PC-9 (cell line): ENCODE measurements at regions not wholly inside any gene's neighbourhood (a gene's known extent, or its start where the extent isn't known, plus 50 kb on each side); places are given as distances from the start of the nearest gene placed in this dataset.

Source experiments
- BruUV-seq: library from RNA; stranded (reverse); fragments of 400-500 nt; replicated peaks from 2 replicates; lab custom pipeline; 2021; lab: Mats Ljungman, UMichigan
- CTCF ChIA-PET: fragments of 300-600 bp; sonication (Branson Sonifier 250); formaldehyde crosslinking; loops from one replicate; lab custom pipeline; 2022; ENCODE audit warnings: antibody characterized with exemption; lab: Charles Lee
- POLR2A ChIA-PET: fragments of 300-600 bp; sonication (Branson Sonifier 250); formaldehyde crosslinking; loops from one replicate; lab custom pipeline; 2022; ENCODE audit warnings: antibody characterized with exemption; ENCODE audit not compliant: unreplicated experiment; lab: Charles Lee
- DNase-seq, 2 experiments: peaks; one replicate each; pipeline versions ENCODE4 v3.0.0 to v3.0.0-alpha.2; 2015 to 2022; ENCODE audit warnings: mixed read lengths in 1 of 2
- H2AFZ ChIP-seq: fragments of 200-600 bp; sonication (generic); 2 replicates; pipeline ENCODE4 v1.8.1; 2017; ENCODE audit warnings: antibody characterized with exemption
- H3F3A ChIP-seq: fragments of 200-600 bp; sonication (generic); 2 replicates; pipeline ENCODE4 v1.8.1; 2017; ENCODE audit warnings: antibody characterized with exemption, mild to moderate bottlenecking, low read depth; ENCODE audit not compliant: insufficient read depth
- H3K27ac ChIP-seq: fragments of 200-600 bp; sonication (generic); 2 replicates; pipeline ENCODE4 v1.6.1; 2016; ENCODE audit warnings: mixed run types
- H3K27me3 ChIP-seq: fragments of 200-600 bp; sonication (generic); 2 replicates; pipeline ENCODE4 v1.6.1; 2016; ENCODE audit warnings: low read depth, mixed run types; ENCODE audit not compliant: insufficient read depth
- H3K36me3 ChIP-seq: fragments of 200-600 bp; sonication (generic); 2 replicates; pipeline ENCODE4 v1.6.1; 2016; ENCODE audit warnings: low read depth, mixed run types
- H3K4me1 ChIP-seq: fragments of 200-600 bp; sonication (generic); replicated peaks from 2 replicates; pipeline ENCODE4 v1.6.1; 2016; ENCODE audit warnings: mixed run types; ENCODE audit not compliant: insufficient read depth
- H3K4me2 ChIP-seq: fragments of 200-600 bp; sonication (generic); 2 replicates; pipeline ENCODE4 v1.6.1; 2017; ENCODE audit warnings: mixed run types
- H3K4me3 ChIP-seq: fragments of 200-600 bp; sonication (generic); 2 replicates; pipeline ENCODE4 v1.6.1; 2016; ENCODE audit warnings: mixed run types
- H3K79me2 ChIP-seq: fragments of 200-600 bp; sonication (generic); 2 replicates; pipeline ENCODE4 v1.6.1; 2017; ENCODE audit warnings: low read depth, mixed run types
- H3K9me2 ChIP-seq: fragments of 200-600 bp; sonication (generic); 2 replicates; pipeline ENCODE4 v1.8.1; 2017; ENCODE audit warnings: mild to moderate bottlenecking; ENCODE audit not compliant: insufficient read depth
- H3K9me3 ChIP-seq: fragments of 200-600 bp; sonication (generic); 2 replicates; pipeline ENCODE4 v1.8.1; 2016; ENCODE audit warnings: low read depth; ENCODE audit not compliant: insufficient read depth
- H4K20me1 ChIP-seq: fragments of 200-600 bp; sonication (generic); 2 replicates; pipeline ENCODE4 v1.8.1; 2017; ENCODE audit not compliant: insufficient read depth
- CTCF ChIP-seq: fragments of 200-600 bp; sonication (generic); conservative IDR thresholded peaks from 2 replicates; pipeline ENCODE4 v1.6.1; 2017; ENCODE audit warnings: mixed run types, antibody characterized with exemption, mild to moderate bottlenecking, moderate library complexity
- EZH2 ChIP-seq: fragments of 200-600 bp; sonication (generic); IDR thresholded peaks from 2 replicates; pipeline ENCODE4 v1.8.0; 2017; ENCODE audit warnings: antibody characterized with exemption, low read depth
- intact Hi-C: fragments of 100-400 bp; cut with micrococcal nuclease; formaldehyde crosslinking; loops from one replicate; pipeline ENCODE4 v1.10.0; 2022; ENCODE audit not compliant: unreplicated experiment

GRCh38 chr2:67515056-67515455 lies 117.9 kb downstream of the ETAA1 start:
- Histone ChIP-seq H3K27ac (no peak overlapping the region), H3K27me3 (no peaks in the 10 kb centered on the region), H3K9me2 (no peaks in the 10 kb centered on the region), H3F3A (no peaks in the 10 kb centered on the region), H3K9me3 (no peaks in the 10 kb centered on the region), H4K20me1 (no peaks in the 10 kb centered on the region), H3K36me3 (no peaks in the 10 kb centered on the region), H2AFZ (no peak overlapping the region), H3K4me3 (no peak overlapping the region), H3K79me2 (no peaks in the 10 kb centered on the region), H3K4me2 (no peak overlapping the region), H3K4me1 (no peaks in the 10 kb centered on the region)
- no peak for DNase-seq
- no peak for TF ChIP-seq CTCF
- TF ChIP-seq EZH2 = no peak
- CTCF ChIA-PET = no interaction called here
- POLR2A ChIA-PET = no interaction called here
- intact Hi-C loops = loop anchor here (10.0 kb wide), 1 partner anchor 360 kb away; no protein-coding TSS in a partner anchor
- no TSS peak for BruUV-seq

GRCh38 chr2:67515538-67515937 lies 118.4 kb downstream of the ETAA1 start:
- BruUV-seq = no TSS peak
- Histone ChIP-seq H3K4me2 (no peak overlapping the region), H3K36me3 (no peaks in the 10 kb centered on the region), H3K4me3 (no peak overlapping the region), H3K9me2 (no peaks in the 10 kb centered on the region), H3K79me2 (no peaks in the 10 kb centered on the region), H3F3A (no peaks in the 10 kb centered on the region), H4K20me1 (no peaks in the 10 kb centered on the region), H3K27ac (no peak overlapping the region), H3K27me3 (no peaks in the 10 kb centered on the region), H3K9me3 (no peaks in the 10 kb centered on the region), H3K4me1 (no peaks in the 10 kb centered on the region), H2AFZ (no peak overlapping the region)
- ChIA-PET POLR2A (no interaction called here), CTCF (no interaction called here)
- TF ChIP-seq EZH2 (no peak), CTCF (no peak)
- no peak for DNase-seq
- intact Hi-C loops = loop anchor here (10.0 kb wide), 1 partner anchor 361 kb away; no protein-coding TSS in a partner anchor

GRCh38 chr2:67516362-67516761 lies 119.2 kb downstream of the ETAA1 start:
- Histone ChIP-seq H4K20me1 (no peaks in the 10 kb centered on the region), H3K4me3 (no peak overlapping the region), H2AFZ (no peak overlapping the region), H3K4me2 (no peak overlapping the region), H3K27me3 (no peaks in the 10 kb centered on the region), H3K79me2 (no peaks in the 10 kb centered on the region), H3F3A (no peaks in the 10 kb centered on the region), H3K9me2 (no peaks in the 10 kb centered on the region), H3K36me3 (no peaks in the 10 kb centered on the region), H3K27ac (no peak overlapping the region), H3K4me1 (no peaks in the 10 kb centered on the region), H3K9me3 (no peaks in the 10 kb centered on the region)
- DNase-seq = no peak
- BruUV-seq = no TSS peak
- intact Hi-C loops = loop anchor here (10.0 kb wide), 1 partner anchor 362 kb away; no protein-coding TSS in a partner anchor
- POLR2A ChIA-PET = no interaction called here
- TF ChIP-seq EZH2 = no peak
- TF ChIP-seq CTCF = no peak
- CTCF ChIA-PET = no interaction called here
